ENCODE measurements at regions not wholly inside any gene's neighbourhood (a gene's known extent, or its start where the extent isn't known, plus 50 kb on each side); places are given as distances from the start of the nearest gene placed in this dataset.

- no peak for DNase-seq (ENCODE audit: low read depth, low spot score)
Measured at GRCh38 chr2:45178854-45179253, 169.6 kb upstream of the SIX2 start.

GRCh38 chr2:45178359-45178758, 169.1 kb upstream of the SIX2 start:
- DNase-seq (ENCODE audit: low read depth, low spot score) = no peak

- no peak for DNase-seq (ENCODE audit: low read depth, low spot score)
Measured at GRCh38 chr2:45177870-45178269, 168.6 kb upstream of the SIX2 start.

- DNase-seq (ENCODE audit: low read depth, low spot score) = no peak
Measured at GRCh38 chr2:45176390-45176789, 167.1 kb upstream of the SIX2 start.

GRCh38 chr2:45173513-45173912, 164.3 kb upstream of the SIX2 start:
- DNase-seq (ENCODE audit: low read depth, low spot score) = no peak

GRCh38 chr2:45172760-45173392, 163.6 kb upstream of the SIX2 start:
- DNase-seq (ENCODE audit: low read depth, low spot score) = no peak

GRCh38 chr2:45172142-45172541, 162.9 kb upstream of the SIX2 start:
- no peak for DNase-seq (ENCODE audit: low read depth, low spot score)

GRCh38 chr2:45171136-45171501, 161.9 kb upstream of the SIX2 start:
- no peak for DNase-seq (ENCODE audit: low read depth, low spot score)

GRCh38 chr2:45170191-45171135, 161.2 kb upstream of the SIX2 start:
- no peak for DNase-seq (ENCODE audit: low read depth, low spot score)

GRCh38 chr2:45169339-45170190, 160.3 kb upstream of the SIX2 start:
- no peak for DNase-seq (ENCODE audit: low read depth, low spot score)

GRCh38 chr2:45168711-45169338, 159.6 kb upstream of the SIX2 start:
- no peak for DNase-seq (ENCODE audit: low read depth, low spot score)

- DNase-seq (ENCODE audit: low read depth, low spot score) = no peak
Measured at GRCh38 chr2:45167920-45168629, 158.8 kb upstream of the SIX2 start.

- DNase-seq (ENCODE audit: low read depth, low spot score) = no peak
Measured at GRCh38 chr2:45166229-45166890, 157.1 kb upstream of the SIX2 start.

GRCh38 chr2:45162711-45163110, 153.5 kb upstream of the SIX2 start:
- no peak for DNase-seq (ENCODE audit: low read depth, low spot score)

- no peak for DNase-seq (ENCODE audit: low read depth, low spot score)
Measured at GRCh38 chr2:45156605-45157004, 147.4 kb upstream of the SIX2 start.

- DNase-seq (ENCODE audit: low read depth, low spot score) = no peak
Measured at GRCh38 chr2:45154606-45155155, 145.4 kb upstream of the SIX2 start.

GRCh38 chr2:45154144-45154543, 144.9 kb upstream of the SIX2 start:
- no peak for DNase-seq (ENCODE audit: low read depth, low spot score)

GRCh38 chr2:45153121-45153520, 143.9 kb upstream of the SIX2 start:
- no peak for DNase-seq (ENCODE audit: low read depth, low spot score)

GRCh38 chr2:45152691-45153090, 143.4 kb upstream of the SIX2 start:
- no peak for DNase-seq (ENCODE audit: low read depth, low spot score)
